Choroid plexus epithelial cell (primary cell): ENCODE measurements at regions not wholly inside any gene's neighbourhood (a gene's known extent, or its start where the extent isn't known, plus 50 kb on each side); places are given as distances from the start of the nearest gene placed in this dataset.

Experiments used
- DNase-seq: peaks from one replicate; pipeline ENCODE4 v3.0.0-alpha.2; 2010; ENCODE audit warnings: low read depth
- H3K4me3 ChIP-seq: 2 replicates; pipeline ENCODE4 v1.5.1; 2011; ENCODE audit warnings: low read depth, mild to moderate bottlenecking, control low read depth, low read length, moderate library complexity
- TF ChIP-seq, protein P1 (sequence below): conservative IDR thresholded peaks from 2 replicates; pipeline ENCODE4 v1.5.1; 2011; ENCODE audit warnings: low read depth, mild to moderate bottlenecking, control low read depth, inconsistent platforms, low read length, moderate library complexity

DNA sequence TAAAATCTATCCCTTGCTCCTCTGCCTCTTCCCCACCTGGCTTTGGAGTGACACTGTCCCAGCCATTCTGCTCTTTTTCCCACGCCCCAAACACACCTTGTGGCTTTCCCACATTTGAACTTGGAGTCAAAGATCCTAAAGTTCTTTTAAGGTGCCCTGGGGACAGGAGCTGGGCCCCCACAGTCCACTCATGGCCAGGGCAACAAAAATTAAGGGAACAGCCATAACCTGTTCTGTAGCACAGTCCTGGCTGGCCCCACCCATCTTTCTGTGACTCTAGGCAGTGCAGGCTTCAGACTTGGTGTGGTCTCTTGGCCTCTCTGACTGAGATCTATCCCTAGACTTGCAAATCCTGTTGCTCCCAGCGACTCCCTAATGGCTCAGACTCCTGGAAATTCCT lies 143.0 kb upstream of the MAGI3 start:
- no peak for DNase-seq
- TF ChIP-seq, protein P1, sequence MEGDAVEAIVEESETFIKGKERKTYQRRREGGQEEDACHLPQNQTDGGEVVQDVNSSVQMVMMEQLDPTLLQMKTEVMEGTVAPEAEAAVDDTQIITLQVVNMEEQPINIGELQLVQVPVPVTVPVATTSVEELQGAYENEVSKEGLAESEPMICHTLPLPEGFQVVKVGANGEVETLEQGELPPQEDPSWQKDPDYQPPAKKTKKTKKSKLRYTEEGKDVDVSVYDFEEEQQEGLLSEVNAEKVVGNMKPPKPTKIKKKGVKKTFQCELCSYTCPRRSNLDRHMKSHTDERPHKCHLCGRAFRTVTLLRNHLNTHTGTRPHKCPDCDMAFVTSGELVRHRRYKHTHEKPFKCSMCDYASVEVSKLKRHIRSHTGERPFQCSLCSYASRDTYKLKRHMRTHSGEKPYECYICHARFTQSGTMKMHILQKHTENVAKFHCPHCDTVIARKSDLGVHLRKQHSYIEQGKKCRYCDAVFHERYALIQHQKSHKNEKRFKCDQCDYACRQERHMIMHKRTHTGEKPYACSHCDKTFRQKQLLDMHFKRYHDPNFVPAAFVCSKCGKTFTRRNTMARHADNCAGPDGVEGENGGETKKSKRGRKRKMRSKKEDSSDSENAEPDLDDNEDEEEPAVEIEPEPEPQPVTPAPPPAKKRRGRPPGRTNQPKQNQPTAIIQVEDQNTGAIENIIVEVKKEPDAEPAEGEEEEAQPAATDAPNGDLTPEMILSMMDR, result no peak
- no peak overlapping the region for H3K4me3 ChIP-seq

DNA sequence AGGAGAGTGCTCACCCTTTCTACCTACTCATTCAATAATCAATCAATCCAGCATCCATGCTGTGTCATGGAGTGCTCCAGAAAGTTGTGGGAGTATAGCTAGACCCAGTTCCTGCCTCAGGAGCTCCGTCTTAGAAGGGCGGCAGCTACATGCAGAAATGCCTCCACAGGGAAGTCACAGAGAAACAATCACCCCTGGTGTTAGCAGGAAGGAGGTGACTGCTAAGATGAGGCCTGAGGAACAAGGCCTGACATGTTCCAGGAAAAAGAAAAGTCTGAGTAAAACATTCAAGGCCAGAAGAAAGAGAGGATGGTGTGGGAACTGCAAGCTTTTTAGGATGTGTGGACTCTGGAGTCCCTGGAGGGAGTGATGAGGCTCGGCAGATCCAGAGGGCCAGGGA lies 142.5 kb upstream of the MAGI3 start:
- no peak overlapping the region for H3K4me3 ChIP-seq
- TF ChIP-seq, protein P1, result no peak
- no peak for DNase-seq

DNA sequence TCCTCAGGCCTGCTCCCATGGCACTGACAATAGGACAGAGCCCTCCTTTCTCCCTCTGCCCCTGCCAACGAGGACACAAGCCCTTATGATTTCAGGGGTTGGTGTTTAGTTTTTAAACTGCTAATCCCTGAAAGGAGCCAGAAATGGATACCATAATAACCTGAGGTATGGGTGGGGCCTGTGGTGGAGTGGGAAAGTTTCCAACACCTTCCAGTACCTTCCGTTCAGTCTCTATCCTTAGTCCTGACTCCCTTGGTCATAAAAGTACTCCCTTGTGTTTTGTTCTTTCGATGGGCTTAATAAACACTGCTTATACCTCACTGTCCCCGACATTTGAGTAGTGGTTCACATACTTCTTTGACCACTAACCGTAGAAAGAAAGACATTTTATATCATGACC lies 141.8 kb upstream of the MAGI3 start:
- TF ChIP-seq, protein P1, result no peak
- DNase-seq, result no peak

DNA sequence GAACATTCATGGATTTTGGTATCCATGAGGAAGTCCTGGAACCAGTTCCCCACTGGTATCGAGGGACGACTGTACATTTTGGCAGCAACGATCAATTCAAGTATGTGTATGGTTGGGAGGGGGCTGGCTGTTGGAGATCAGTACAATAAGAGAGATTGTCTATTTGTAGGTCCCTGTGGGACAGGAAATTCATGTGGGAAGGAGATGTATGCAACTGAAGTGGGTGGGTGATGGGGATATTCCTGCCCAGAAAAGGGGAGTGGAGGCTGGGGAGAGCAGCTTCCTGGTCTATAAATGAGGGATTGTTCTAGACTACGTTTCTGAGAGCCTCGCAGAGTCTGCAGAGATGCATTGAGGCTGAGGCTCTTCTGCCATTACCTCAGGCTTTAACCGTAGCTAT lies 140.2 kb upstream of the MAGI3 start:
- no peak overlapping the region for H3K4me3 ChIP-seq
- DNase-seq, result no peak
- TF ChIP-seq, protein P1, result no peak

More for the DNA sequence above, 141.8 kb upstream of the MAGI3 start:
- H3K4me3 ChIP-seq, result no peak overlapping the region

DNA sequence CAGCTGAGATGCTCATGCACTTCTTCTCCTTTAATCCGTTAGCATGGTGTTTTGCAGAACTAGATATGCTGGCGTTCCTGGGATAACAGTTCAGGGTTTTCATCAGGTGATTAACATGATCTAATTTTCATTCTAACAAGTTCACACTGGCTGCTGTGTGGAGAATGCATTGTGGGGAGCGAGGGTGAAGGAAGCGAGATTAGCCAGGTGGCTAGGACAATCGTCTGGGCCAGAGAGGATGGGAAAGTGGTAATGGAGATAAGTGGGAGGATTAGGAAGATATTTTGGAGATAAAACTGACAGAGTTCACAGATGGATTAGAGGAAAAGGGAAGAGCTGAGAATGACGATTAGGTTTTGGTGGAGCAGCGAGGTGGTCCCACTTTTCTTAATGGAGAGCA lies 138.1 kb upstream of the MAGI3 start:
- no peak for DNase-seq
- TF ChIP-seq, protein P1, result no peak

DNA sequence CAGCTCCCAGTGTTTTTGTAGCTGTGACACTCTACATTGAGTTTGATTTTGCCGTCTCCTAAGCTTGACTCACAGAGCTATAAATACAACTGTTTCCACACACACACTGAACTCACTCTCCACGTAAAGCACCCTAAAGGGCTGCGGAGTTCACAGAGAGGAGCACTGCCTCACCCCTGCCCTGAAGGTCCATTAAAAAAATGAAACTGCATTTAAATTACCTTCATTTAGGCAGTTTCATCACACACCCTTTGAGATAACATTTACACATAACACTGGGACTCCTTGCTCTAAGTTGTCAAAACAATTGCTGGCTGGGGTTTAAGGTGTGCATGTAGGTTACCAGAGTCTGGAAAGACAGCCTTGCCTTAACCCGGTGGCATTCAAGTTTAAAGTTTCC lies 137.1 kb upstream of the MAGI3 start:
- TF ChIP-seq, protein P1, result no peak
- no peak overlapping the region for H3K4me3 ChIP-seq
- no peak for DNase-seq

More for the DNA sequence above, 138.1 kb upstream of the MAGI3 start:
- no peak overlapping the region for H3K4me3 ChIP-seq

DNA sequence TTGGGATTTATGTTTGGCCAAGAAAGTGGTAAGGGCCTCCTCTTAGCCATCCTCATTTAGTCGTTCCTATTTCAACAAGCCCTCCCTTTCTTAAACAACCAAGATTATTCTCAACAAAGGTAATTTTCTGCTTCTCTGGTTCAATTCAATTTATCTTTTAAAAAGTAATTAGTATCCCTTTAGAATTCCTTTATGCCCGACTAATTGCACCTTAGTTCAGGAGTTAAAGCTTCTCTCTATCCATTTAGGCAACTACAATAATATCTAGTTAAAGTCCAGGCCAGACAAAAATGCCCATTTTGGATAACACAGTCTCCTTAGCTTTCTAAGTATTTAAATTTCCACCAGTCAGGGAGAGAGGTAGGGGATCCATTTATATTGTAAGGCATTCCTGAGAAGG lies 136.7 kb upstream of the MAGI3 start:
- DNase-seq, result no peak
- H3K4me3 ChIP-seq, result no peak overlapping the region
- TF ChIP-seq, protein P1, result no peak
